Nephron progenitor cell (in vitro differentiated cells): ENCODE measurements at regions not wholly inside any gene's neighbourhood (a gene's known extent, or its start where the extent isn't known, plus 50 kb on each side); places are given as distances from the start of the nearest gene placed in this dataset.

ENCODE experiments used
- DNase-seq: peaks from one replicate; pipeline ENCODE4 v3.0.0; 2021
- H3K27ac Mint-ChIP-seq: 2 replicates; pipeline ENCODE4 v1.8.0; 2021; ENCODE audit warnings: mild to moderate bottlenecking, moderate library complexity, mixed read lengths
- H3K27me3 Mint-ChIP-seq: 2 replicates; pipeline ENCODE4 v1.8.0; 2021; ENCODE audit warnings: mild to moderate bottlenecking, low read depth, mixed read lengths; ENCODE audit not compliant: poor library complexity
- H3K36me3 Mint-ChIP-seq: 2 replicates; pipeline ENCODE4 v1.8.0; 2021; ENCODE audit warnings: low read depth, mixed read lengths
- H3K4me1 Mint-ChIP-seq: 2 replicates; pipeline ENCODE4 v1.8.0; 2021; ENCODE audit warnings: mixed read lengths
- H3K4me3 Mint-ChIP-seq: 2 replicates; pipeline ENCODE4 v1.8.0; 2021; ENCODE audit warnings: mild to moderate bottlenecking, moderate library complexity, mixed read lengths
- H3K9me3 Mint-ChIP-seq: 2 replicates; pipeline ENCODE4 v1.8.0; 2021; ENCODE audit warnings: mild to moderate bottlenecking, moderate library complexity, mixed read lengths
- CTCF ChIP-seq: fragments of 200-600 bp; sonication (generic); IDR thresholded peaks from 2 replicates; pipeline ENCODE4 v1.5.0; 2021; ENCODE audit warnings: antibody characterized with exemption

- Mint-ChIP-seq H3K27me3 (peaks cover 2% of the 10 kb centered on the region), H3K27ac (no peak overlapping the region), H3K36me3 (no peaks in the 10 kb centered on the region), H3K4me3 (no peak overlapping the region), H3K4me1 (no peaks in the 10 kb centered on the region), H3K9me3 (no peaks in the 10 kb centered on the region)
- no peak for DNase-seq
- TF ChIP-seq CTCF: no peak
Observed at GRCh38 chr7:119395024-119395423, 878.0 kb upstream of the KCND2 start.

GRCh38 chr7:119397156-119397555 is 875.8 kb upstream of the KCND2 start:
- H3K27me3 Mint-ChIP-seq: peaks cover 2% of the 10 kb centered on the region
- no peaks in the 10 kb centered on the region for H3K4me1 Mint-ChIP-seq
- DNase-seq: no peak
- H3K4me3 Mint-ChIP-seq: no peak overlapping the region
- H3K9me3 Mint-ChIP-seq: no peaks in the 10 kb centered on the region
- H3K27ac Mint-ChIP-seq: no peak overlapping the region
- no peaks in the 10 kb centered on the region for H3K36me3 Mint-ChIP-seq
- no peak for TF ChIP-seq CTCF

GRCh38 chr7:119408596-119408995 is 864.4 kb upstream of the KCND2 start:
- Mint-ChIP-seq H3K4me3 (no peak overlapping the region), H3K4me1 (no peaks in the 10 kb centered on the region), H3K9me3 (peaks cover 8% of the 10 kb centered on the region), H3K36me3 (no peaks in the 10 kb centered on the region), H3K27ac (no peak overlapping the region), H3K27me3 (peaks cover 3% of the 10 kb centered on the region)
- TF ChIP-seq CTCF: no peak
- DNase-seq: no peak

- no peak for TF ChIP-seq CTCF
- Mint-ChIP-seq H3K27me3 (no peaks in the 10 kb centered on the region), H3K4me3 (no peak overlapping the region), H3K27ac (no peak overlapping the region), H3K36me3 (no peaks in the 10 kb centered on the region), H3K9me3 (peaks cover 8% of the 10 kb centered on the region), H3K4me1 (no peaks in the 10 kb centered on the region)
- DNase-seq: no peak
Observed at GRCh38 chr7:119413314-119413805, 859.6 kb upstream of the KCND2 start.

- H3K9me3 Mint-ChIP-seq: peaks cover 8% of the 10 kb centered on the region
- H3K36me3 Mint-ChIP-seq: no peaks in the 10 kb centered on the region
- DNase-seq: no peak
- no peaks in the 10 kb centered on the region for H3K27me3 Mint-ChIP-seq
- H3K4me1 Mint-ChIP-seq: no peaks in the 10 kb centered on the region
- no peak overlapping the region for H3K27ac Mint-ChIP-seq
- H3K4me3 Mint-ChIP-seq: no peak overlapping the region
- no peak for TF ChIP-seq CTCF
Observed at GRCh38 chr7:119415682-119416081, 857.3 kb upstream of the KCND2 start.

- Mint-ChIP-seq H3K4me1 (no peaks in the 10 kb centered on the region), H3K27me3 (no peaks in the 10 kb centered on the region), H3K9me3 (no peaks in the 10 kb centered on the region), H3K27ac (no peak overlapping the region), H3K36me3 (no peaks in the 10 kb centered on the region), H3K4me3 (no peak overlapping the region)
- DNase-seq: no peak
- no peak for TF ChIP-seq CTCF
Observed at GRCh38 chr7:119421657-119422056, 851.3 kb upstream of the KCND2 start.
